Natural killer cell treated with Interleukin-12 subunit alpha and Interleukin-12 subunit beta and Interleukin-15 and Interleukin-18, amount 100 ng/mL, for 72 hours (primary cell): ENCODE measurements at regions not wholly inside any gene's neighbourhood (a gene's known extent, or its start where the extent isn't known, plus 50 kb on each side); places are given as distances from the start of the nearest gene placed in this dataset.
A peak's percentile ranks its signal among the peaks of the same experiment; 100 is the strongest.

Experiments used
- ATAC-seq, 2 donors: fragments of 150-1000 bp; cut with Tn5 transposase in 1 of 2; sonication (Bioruptor Pico), chemical (Tn5 transposase) in 1 of 2; 2 replicates each; pipeline ENCODE4 v1.10.0; 2021
- DNase-seq: peaks from one replicate; pipeline ENCODE4 v3.0.0; 2022; ENCODE audit warnings: low spot score
- H3K27ac Mint-ChIP-seq, 2 donors: 1 replicate in 1 of 2; 2 replicates in 1 of 2; pipeline ENCODE4 v1.8.0; 2022; ENCODE audit warnings: mixed read lengths in 2 of 2, mild to moderate bottlenecking in 1 of 2, moderate library complexity in 1 of 2
- H3K27me3 Mint-ChIP-seq, 2 donors: 1 replicate in 1 of 2; 2 replicates in 1 of 2; pipeline ENCODE4 v1.8.0; 2022; ENCODE audit warnings: mixed read lengths in 2 of 2
- H3K36me3 Mint-ChIP-seq: one replicate; pipeline ENCODE4 v1.8.0; 2022; ENCODE audit warnings: mixed read lengths
- H3K4me1 Mint-ChIP-seq, 2 donors: 1 replicate in 1 of 2; 2 replicates in 1 of 2; pipeline ENCODE4 v1.8.0; 2022; ENCODE audit warnings: low read depth in 2 of 2, mixed read lengths in 2 of 2, mild to moderate bottlenecking in 1 of 2
- H3K4me3 Mint-ChIP-seq: one replicate; pipeline ENCODE4 v1.8.0; 2022; ENCODE audit warnings: mixed read lengths
- H3K9me3 Mint-ChIP-seq: 2 replicates; pipeline ENCODE4 v1.8.0; 2022; ENCODE audit warnings: mixed read lengths

- Mint-ChIP-seq H3K36me3 (no peaks in the 10 kb centered on the region), H3K9me3 (peaks cover 3% of the 10 kb centered on the region), H3K27me3 (peaks cover 21 to 42% of the 10 kb centered on the region in 2 donors), H3K27ac (no peak overlapping the region), H3K4me3 (no peak overlapping the region), H3K4me1 (no peaks in the 10 kb centered on the region)
- ATAC-seq (no peak), DNase-seq (no peak)
Observed at GRCh38 chr14:105793836-105794235, 267.5 kb downstream of the TMEM121 start.

GRCh38 chr14:105797546-105797945 is 271.2 kb downstream of the TMEM121 start:
- H3K36me3 Mint-ChIP-seq: no peaks in the 10 kb centered on the region
- no peaks in the 10 kb centered on the region for H3K4me1 Mint-ChIP-seq
- no peak overlapping the region for H3K4me3 Mint-ChIP-seq
- H3K9me3 Mint-ChIP-seq: peaks cover 3% of the 10 kb centered on the region
- DNase-seq: no peak
- H3K27ac Mint-ChIP-seq: no peak overlapping the region
- peaks cover 32 to 53% of the 10 kb centered on the region in 2 donors for H3K27me3 Mint-ChIP-seq
- ATAC-seq: no peak

- Mint-ChIP-seq H3K9me3 (no peaks in the 10 kb centered on the region), H3K4me3 (no peak overlapping the region), H3K27me3 (peaks cover 24 to 46% of the 10 kb centered on the region in 2 donors), H3K27ac (no peak overlapping the region), H3K36me3 (peaks cover 6% of the 10 kb centered on the region), H3K4me1 (no peaks in the 10 kb centered on the region)
- ATAC-seq: no peak
- DNase-seq: no peak
Observed at GRCh38 chr14:105805701-105806100, 279.3 kb downstream of the TMEM121 start.

GRCh38 chr14:105806568-105806967 is 280.2 kb downstream of the TMEM121 start:
- no peak overlapping the region for H3K27ac Mint-ChIP-seq
- H3K36me3 Mint-ChIP-seq: peaks cover 6% of the 10 kb centered on the region
- no peak for DNase-seq
- ATAC-seq: no peak
- peaks cover 24 to 53% of the 10 kb centered on the region in 2 donors for H3K27me3 Mint-ChIP-seq
- no peaks in the 10 kb centered on the region for H3K4me1 Mint-ChIP-seq
- H3K4me3 Mint-ChIP-seq: no peak overlapping the region
- H3K9me3 Mint-ChIP-seq: no peaks in the 10 kb centered on the region

GRCh38 chr14:105817971-105818711 is 291.8 kb downstream of the TMEM121 start:
- ATAC-seq: peak; percentile 27 to 45

GRCh38 chr14:105818712-105819005 is 292.3 kb downstream of the TMEM121 start:
- DNase-seq (no peak), ATAC-seq (peak in 1 of 2 donors; percentile 6)
- H3K36me3 Mint-ChIP-seq: no peaks in the 10 kb centered on the region
- H3K9me3 Mint-ChIP-seq: no peaks in the 10 kb centered on the region
- H3K27me3 Mint-ChIP-seq: peaks cover 28 to 36% of the 10 kb centered on the region in 2 donors
- no peak overlapping the region for H3K4me3 Mint-ChIP-seq
- no peak overlapping the region for H3K27ac Mint-ChIP-seq
- H3K4me1 Mint-ChIP-seq: no peaks in the 10 kb centered on the region

More at GRCh38 chr14:105817971-105818711, 291.8 kb downstream of the TMEM121 start:
- Mint-ChIP-seq H3K4me1 (no peaks in the 10 kb centered on the region), H3K9me3 (no peaks in the 10 kb centered on the region), H3K36me3 (no peaks in the 10 kb centered on the region), H3K4me3 (no peak overlapping the region), H3K27ac (no peak overlapping the region), H3K27me3 (peaks cover 25 to 33% of the 10 kb centered on the region in 2 donors)
- no peak for DNase-seq

- H3K9me3 Mint-ChIP-seq: no peaks in the 10 kb centered on the region
- no peak for DNase-seq
- H3K4me3 Mint-ChIP-seq: no peak overlapping the region
- H3K27me3 Mint-ChIP-seq: peaks cover 33 to 56% of the 10 kb centered on the region in 2 donors
- no peaks in the 10 kb centered on the region for H3K4me1 Mint-ChIP-seq
- H3K27ac Mint-ChIP-seq: no peak overlapping the region
- no peak for ATAC-seq
- H3K36me3 Mint-ChIP-seq: no peaks in the 10 kb centered on the region
Observed at GRCh38 chr14:105830171-105830570, 303.8 kb downstream of the TMEM121 start.

GRCh38 chr14:105836160-105836559 is 309.8 kb downstream of the TMEM121 start:
- no peak for ATAC-seq
- Mint-ChIP-seq H3K4me3 (no peak overlapping the region), H3K4me1 (no peaks in the 10 kb centered on the region), H3K9me3 (no peaks in the 10 kb centered on the region), H3K36me3 (no peaks in the 10 kb centered on the region), H3K27me3 (peaks cover 3 to 13% of the 10 kb centered on the region in 2 donors), H3K27ac (no peak overlapping the region)
- DNase-seq: no peak

- no peak for ATAC-seq
- Mint-ChIP-seq H3K27ac (no peak overlapping the region), H3K36me3 (no peaks in the 10 kb centered on the region)
Observed at GRCh38 chr14:105836730-105837129, 310.3 kb downstream of the TMEM121 start.

GRCh38 chr14:105837349-105838063 is 311.1 kb downstream of the TMEM121 start:
- Mint-ChIP-seq H3K4me1 (no peaks in the 10 kb centered on the region), H3K27ac (no peak overlapping the region), H3K36me3 (no peaks in the 10 kb centered on the region), H3K9me3 (no peaks in the 10 kb centered on the region), H3K27me3 (peaks cover 0 to 8% of the 10 kb centered on the region in 2 donors), H3K4me3 (no peak overlapping the region)
- no peak for ATAC-seq
- no peak for DNase-seq

More at GRCh38 chr14:105836730-105837129, 310.3 kb downstream of the TMEM121 start:
- no peaks in the 10 kb centered on the region for H3K4me1 Mint-ChIP-seq
- no peak for DNase-seq
- H3K27me3 Mint-ChIP-seq: peaks cover 0 to 8% of the 10 kb centered on the region in 2 donors
- H3K9me3 Mint-ChIP-seq: no peaks in the 10 kb centered on the region
- H3K4me3 Mint-ChIP-seq: no peak overlapping the region

- DNase-seq: no peak
- no peaks in the 10 kb centered on the region for H3K9me3 Mint-ChIP-seq
- ATAC-seq: no peak
- no peak overlapping the region for H3K27ac Mint-ChIP-seq
- H3K27me3 Mint-ChIP-seq: peaks cover 0 to 8% of the 10 kb centered on the region in 2 donors
- no peak overlapping the region for H3K4me3 Mint-ChIP-seq
- H3K4me1 Mint-ChIP-seq: no peaks in the 10 kb centered on the region
- no peaks in the 10 kb centered on the region for H3K36me3 Mint-ChIP-seq
Observed at GRCh38 chr14:105838107-105838506, 311.7 kb downstream of the TMEM121 start.

GRCh38 chr14:105838591-105839424 is 312.4 kb downstream of the TMEM121 start:
- H3K27me3 Mint-ChIP-seq: peaks cover 2 to 8% of the 10 kb centered on the region in 2 donors
- no peaks in the 10 kb centered on the region for H3K4me1 Mint-ChIP-seq
- no peaks in the 10 kb centered on the region for H3K36me3 Mint-ChIP-seq
- H3K9me3 Mint-ChIP-seq: no peaks in the 10 kb centered on the region
- H3K4me3 Mint-ChIP-seq: no peak overlapping the region
- DNase-seq (no peak), ATAC-seq (no peak)
- H3K27ac Mint-ChIP-seq: no peak overlapping the region

GRCh38 chr14:105839425-105840265 is 313.3 kb downstream of the TMEM121 start:
- ATAC-seq (no peak), DNase-seq (no peak)
- no peaks in the 10 kb centered on the region for H3K9me3 Mint-ChIP-seq
- no peak overlapping the region for H3K27ac Mint-ChIP-seq
- no peaks in the 10 kb centered on the region for H3K36me3 Mint-ChIP-seq
- no peak overlapping the region for H3K4me3 Mint-ChIP-seq
- H3K27me3 Mint-ChIP-seq: peaks cover 0 to 2% of the 10 kb centered on the region in 2 donors
- no peaks in the 10 kb centered on the region for H3K4me1 Mint-ChIP-seq
